DMS114 treated with DMSO at 0.1 percent for 48 hours (cell line): ENCODE measurements at regions not wholly inside any gene's neighbourhood (a gene's known extent, or its start where the extent isn't known, plus 50 kb on each side); places are given as distances from the start of the nearest gene placed in this dataset.

Experiments
- DNase-seq: peaks from one replicate; lab custom pipeline; 2025; ENCODE audit not compliant: unreplicated experiment; lab: John Stamatoyannopoulos, UW

DNA sequence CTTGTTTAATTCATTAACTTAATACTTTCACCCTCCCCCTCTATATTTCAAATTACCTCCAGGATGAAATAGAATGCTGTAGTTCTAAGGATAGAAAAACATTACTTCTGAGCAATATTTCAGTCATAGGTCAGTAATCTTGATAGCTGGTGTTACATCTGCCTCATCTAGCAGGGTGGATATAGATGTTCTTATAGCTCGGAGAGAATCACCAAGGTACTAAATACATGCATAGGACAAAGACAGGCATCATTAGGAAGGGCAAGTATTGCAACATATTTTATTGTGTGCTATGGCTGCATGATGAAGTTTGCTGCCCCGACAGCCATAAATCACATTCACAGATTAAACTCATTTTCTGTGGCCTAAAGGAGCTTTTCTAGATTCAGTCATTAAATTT lies 601.0 kb downstream of the FGF9 start:
- no peak for DNase-seq

GRCh38 chr13:22275393-22275792 lies 604.5 kb downstream of the FGF9 start:
- DNase-seq = no peak

DNA sequence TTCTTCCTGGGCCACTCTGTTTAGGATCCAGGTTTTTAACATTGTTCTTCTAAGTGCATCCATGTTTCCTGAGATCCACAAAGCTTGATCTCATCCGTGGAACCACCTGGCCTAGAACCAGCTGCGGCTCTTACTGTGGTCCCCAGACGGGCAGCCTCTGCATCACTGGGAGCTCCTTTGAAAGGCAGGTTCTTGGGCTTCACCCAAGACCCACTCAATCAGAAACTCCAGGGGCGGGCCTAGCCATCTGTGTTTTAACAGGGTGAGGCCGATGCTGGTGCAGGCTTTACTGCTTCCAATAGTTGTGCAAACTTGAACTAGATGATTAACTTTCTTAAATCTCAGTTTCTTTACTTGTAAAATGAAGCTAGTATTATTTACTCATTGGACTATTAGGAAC lies 605.7 kb downstream of the FGF9 start:
- no peak for DNase-seq

DNA sequence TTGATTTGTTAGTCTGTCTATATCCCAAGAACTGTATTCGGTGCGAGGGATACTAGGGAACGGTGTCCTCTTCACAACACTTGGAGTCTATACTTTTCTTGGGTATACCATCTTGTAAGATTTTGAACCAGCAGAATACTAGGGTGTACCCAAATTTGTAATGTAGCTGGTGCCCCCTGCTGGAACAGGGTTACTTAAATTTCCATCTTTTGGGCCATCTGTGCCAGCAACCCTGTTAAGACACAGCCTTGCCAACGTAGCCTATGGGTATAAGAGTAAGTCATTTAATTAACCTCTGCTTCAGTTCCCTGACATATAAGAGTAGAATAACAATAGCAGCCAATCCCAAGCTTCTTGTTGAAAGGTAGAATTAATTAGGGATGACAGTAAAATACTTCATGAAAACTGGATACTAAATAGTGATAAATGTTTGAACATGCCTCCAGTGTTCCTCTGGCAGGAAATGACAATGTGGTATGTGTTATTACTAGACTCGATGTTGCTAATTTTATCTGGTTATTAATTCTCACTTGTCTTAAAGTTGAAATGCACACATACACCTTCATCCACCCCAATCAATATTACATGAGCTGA lies 607.6 kb downstream of the FGF9 start:
- DNase-seq = no peak

GRCh38 chr13:22285867-22286266 lies 615.0 kb downstream of the FGF9 start:
- no peak for DNase-seq

- no peak for DNase-seq
These were observed 615.5 kb downstream of the FGF9 start for GRCh38 chr13:22286338-22286737.

DNA sequence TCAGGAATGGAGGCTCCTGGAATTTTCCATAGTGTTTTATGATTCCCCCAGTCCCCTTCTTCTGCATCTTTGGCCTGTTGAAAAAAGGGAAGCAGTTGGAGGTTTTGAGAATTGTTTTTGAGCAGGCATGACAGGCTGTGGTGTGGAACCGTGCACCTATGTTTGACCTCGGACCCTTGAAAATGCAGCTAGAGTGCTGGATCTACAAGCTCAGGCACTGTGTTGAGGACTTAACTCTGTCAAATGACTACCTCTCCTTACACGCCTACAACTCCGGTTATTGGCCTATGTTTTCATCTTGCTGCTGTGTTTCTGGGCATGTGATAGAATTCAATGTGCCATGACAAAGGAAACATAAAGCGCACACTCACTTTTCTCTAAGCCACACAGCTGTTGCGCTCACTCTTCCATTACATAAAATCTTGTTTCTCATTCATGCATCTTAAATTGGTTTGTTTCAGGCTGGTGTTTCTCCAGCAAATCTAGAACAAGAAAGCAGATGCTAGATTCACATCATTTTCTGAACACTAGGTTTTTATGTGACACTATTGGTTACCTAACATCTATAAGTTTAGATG lies 616.6 kb downstream of the FGF9 start:
- DNase-seq = no peak

DNA sequence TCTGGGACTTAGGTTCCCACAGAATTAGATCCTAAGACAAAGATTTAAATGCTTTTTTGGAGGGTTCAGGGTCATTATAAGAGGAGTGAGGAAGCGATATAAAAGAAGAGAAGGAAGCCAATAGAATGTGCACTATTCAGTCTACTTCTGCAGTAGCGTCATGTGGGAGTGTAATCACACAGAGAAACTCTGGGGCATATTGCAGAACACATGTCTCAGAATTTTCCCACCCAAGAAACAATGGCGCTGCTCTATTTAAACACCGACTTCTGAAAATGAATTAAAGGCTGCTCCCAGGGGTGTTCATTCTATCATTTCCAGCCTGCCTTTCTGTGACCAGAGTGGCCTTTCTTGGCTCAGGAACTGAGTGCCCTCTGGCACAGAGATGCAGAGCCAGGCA lies 617.6 kb downstream of the FGF9 start:
- DNase-seq = no peak

DNA sequence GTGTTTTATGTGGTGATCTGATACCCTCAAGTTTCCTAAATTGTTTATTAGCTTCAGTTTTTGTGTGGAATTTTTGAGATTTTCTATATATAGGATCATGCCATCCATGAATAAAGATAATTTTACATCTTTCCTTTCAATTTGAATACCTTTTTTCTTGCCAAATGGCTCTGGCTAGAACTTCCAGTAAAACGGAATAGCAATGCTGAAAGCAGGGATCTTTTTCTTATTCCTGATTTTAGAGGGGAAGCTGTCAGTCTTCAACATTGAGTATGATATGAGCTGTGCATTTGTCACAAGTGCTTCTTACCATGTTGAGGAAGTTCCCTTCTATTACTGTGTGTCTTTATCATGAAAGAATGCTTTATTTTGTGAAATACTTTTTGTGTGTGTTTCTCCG lies 618.8 kb downstream of the FGF9 start:
- no peak for DNase-seq

DNA sequence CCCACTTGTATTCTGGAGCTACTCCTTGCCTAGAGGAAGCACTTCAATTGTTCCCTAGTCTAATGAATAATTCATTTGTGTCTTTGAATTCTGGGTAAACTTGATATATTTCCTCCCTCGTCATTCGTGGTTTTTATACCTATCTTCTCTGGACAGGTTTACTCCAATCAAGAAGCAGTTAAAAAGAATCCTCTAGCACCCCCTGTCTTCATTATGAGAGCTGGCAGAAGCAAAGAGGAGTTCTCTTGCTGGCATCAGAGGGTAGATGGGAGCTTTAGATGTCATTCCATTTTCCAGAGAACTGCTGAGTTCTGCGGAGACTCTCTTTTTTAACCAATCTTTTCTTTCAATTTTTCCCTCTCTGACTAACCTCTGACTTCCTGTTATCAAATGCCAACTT lies 627.7 kb downstream of the FGF9 start:
- no peak for DNase-seq

GRCh38 chr13:22311734-22312404 lies 641.0 kb downstream of the FGF9 start:
- DNase-seq = no peak

DNA sequence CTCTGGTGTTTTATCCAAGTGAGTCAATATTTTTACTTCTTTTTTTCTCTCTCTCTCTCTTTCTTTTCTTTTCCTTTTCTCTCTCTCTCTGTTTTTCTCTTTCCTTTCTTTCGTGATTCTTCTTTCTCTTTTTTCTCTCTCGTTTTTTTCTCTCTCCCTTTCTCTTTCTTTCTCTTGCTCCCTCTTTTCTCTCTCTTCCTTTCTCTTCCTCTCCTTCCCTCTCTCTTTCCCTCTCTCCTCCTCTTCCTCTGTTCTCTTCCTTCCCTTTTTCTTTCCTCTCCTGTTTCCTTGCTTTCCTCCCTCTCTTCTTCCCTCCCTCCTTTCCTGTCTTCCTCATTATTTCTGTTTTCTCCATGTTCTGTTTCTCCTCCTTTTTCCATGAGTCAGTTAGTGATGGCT lies 641.5 kb downstream of the FGF9 start:
- DNase-seq = no peak

DNA sequence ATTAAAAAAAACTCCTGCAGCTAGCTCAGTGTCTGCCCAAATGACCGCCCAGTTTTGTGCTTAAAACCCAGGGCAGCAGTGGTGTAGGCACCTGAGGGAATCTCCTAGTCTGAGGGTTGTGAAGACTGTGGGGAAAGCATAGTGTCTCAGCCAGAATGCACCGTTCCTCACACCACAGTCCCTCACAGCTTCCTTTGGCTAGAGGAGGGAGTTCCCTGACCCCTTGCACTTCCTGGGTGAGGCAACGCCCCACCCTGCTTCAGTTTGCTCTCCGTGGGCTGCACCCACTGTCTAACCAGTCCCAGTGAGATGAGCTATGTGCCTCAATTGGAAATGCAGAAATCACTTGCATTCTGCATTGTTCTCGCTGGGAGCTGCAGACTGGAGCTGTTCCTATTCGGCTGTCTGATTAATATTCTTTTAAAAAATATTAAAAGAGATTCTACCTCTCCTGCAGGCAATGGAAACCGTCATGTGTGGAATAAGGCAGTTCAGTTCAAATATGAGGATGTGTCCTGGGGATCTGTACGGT lies 645.7 kb downstream of the FGF9 start:
- DNase-seq = no peak

DNA sequence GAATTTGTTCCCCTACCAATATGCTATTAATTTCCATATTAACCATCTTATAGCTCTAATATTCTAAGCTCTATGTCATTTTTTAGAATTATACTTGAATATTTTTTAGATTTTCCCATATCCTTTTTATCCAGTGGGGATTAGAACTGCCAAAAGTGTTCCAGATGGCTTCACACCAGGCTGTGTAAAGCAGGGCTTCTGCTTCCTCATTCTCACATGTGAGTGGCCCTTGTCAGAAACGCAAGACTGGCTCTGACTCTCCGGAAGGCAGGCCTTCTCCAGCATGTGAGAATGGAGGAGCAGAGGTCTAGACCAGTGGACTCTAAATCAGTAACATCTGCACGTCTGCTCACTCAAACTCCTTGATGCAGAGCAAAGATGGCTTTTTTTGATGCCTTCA lies 650.1 kb downstream of the FGF9 start:
- no peak for DNase-seq

DNA sequence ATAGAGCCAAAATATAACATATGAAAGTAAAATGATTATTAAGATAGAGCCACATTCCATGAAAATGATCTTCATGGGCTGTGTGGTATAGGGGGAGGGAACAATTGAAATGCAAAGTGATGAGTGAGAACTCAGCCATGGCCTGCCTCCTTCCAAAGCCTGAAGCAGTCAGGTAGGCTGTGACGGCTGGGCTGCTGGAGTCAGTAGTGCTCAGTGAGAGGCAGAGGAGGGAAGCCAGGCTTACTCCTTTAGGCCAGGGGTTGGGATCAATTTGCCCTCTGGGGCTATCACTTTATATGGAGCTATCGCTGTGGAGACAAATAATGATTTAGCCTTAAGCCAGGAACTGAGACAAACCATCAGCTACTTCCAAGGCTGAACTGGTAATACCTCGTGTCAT lies 654.9 kb downstream of the FGF9 start:
- DNase-seq = no peak

DNA sequence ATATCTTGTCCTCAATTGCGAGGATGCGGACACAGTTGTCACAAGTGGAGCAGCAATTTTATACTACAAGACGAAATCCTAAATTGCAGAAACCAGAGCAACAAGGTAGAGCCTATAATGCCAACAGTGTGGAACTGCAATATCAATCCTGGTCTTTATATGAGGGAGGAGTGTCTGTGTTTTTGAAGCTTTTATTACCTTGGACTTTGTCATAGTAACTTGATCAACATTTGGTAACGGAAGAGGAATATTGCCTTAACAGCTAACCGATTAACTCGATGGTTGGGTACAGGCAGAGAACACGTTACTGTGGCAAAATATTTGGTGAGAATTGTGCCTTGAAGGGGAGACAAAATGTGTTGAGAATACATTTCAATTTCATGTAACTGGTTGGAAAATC lies 661.5 kb downstream of the FGF9 start:
- no peak for DNase-seq

GRCh38 chr13:22336460-22336859 lies 665.6 kb downstream of the FGF9 start:
- DNase-seq = no peak

DNA sequence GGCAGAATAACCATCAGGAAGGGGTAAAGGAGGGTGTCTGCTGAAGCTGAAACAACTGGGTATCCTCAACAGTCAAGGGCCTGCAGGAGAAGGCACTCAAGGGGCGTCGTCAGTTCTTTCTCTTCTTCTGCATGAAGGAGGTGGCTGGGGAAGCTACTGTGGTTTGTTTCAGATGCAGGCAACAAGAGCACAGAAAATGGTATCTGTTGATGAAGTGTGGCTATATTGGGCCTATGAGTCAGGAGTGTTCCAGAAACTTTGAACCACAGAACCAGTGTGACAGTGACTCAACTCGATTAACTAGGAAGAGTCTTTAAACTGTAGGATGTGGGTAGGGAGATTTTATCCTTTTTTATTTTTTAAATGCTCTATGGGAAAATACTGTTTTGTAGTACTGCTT lies 686.3 kb downstream of the FGF9 start:
- DNase-seq = no peak

- no peak for DNase-seq
These were observed 698.2 kb downstream of the FGF9 start for GRCh38 chr13:22369090-22369489.

- no peak for DNase-seq
These were observed 699.0 kb downstream of the FGF9 start for GRCh38 chr13:22369840-22370239.

DNA sequence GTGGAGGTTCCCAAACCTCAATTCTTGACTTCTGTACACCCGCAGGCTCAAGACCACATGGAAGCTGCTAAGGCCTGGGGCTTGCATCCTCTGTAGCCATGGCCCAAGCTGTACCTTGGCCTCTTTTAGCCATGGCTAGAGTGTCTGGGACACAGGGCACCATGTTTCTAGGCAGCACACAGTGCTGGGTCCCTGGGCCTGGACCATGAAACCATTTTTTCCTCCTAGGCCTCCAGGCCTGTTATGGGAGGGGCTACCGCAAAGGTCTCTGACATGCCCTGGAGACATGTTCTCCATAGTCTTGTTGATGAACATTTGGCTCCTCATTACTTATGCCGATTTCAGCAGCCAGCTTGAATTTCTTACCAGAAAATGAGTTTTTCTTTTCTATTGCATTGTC lies 701.4 kb downstream of the FGF9 start:
- DNase-seq = no peak

DNA sequence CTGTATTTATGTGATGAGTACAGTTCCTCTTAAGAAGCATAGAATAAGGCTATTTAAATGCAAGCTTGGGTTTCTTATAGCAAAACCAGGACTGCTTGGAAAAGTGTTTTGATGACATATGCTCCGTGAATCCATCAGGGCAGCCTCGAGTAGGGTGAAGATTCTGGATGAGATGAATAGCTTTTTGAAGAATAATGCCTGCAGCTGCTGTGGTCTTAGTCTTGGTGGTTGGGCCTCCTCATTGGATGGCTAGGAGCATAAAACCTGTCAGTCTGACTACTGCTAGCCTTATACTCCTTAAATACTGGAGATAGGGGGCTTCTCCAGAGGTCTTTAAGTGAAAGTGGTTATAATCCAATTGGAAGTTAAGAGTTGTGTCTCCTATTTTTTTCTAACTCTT lies 704.3 kb downstream of the FGF9 start:
- no peak for DNase-seq

DNA sequence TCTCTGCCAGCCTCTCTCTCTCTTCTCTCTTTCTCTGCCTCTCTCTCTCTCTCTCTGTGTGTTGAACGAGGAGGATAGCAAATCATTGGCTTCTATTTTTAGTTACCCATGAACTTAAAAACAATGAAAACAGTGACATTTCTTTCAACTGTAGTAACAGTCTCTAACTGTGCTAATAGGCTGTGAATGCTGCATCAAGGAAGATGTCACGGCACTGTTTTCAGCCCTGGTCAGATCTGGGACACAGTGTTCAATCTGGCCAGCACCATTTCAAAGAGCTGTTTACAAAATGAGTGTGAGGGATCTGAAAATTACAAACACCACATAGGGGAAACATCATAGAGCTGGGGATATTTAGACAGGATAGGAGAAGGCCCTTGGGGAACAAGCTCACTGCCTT lies 717.0 kb downstream of the FGF9 start:
- DNase-seq = no peak
